ENCODE measurements at regions not wholly inside any gene's neighbourhood (a gene's known extent, or its start where the extent isn't known, plus 50 kb on each side); places are given as distances from the start of the nearest gene placed in this dataset.

DNA sequence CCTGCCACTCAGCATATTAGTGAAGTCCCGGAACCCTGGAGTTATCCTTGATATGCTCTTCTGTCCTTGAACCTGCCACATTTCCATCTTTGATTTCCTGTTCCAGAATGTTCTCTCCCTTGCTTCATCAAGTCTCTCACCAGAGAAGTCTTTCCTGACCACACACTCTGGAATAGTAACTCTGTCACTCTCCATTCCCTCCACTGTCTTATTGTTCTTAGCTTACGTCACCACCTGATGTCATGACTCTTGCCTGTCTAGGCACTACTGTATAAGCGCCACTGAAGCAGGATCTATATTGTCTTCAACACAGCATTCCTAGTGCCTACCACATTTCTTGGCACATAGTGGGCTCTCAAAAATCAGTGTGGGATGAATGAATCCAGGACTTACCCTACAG, 65.4 kb upstream of the SMYD2 start:
- TF ChIP-seq CTCF (conservative IDR thresholded peaks at IDR 0.05) (no peak), EZH2 (IDR thresholded peaks at IDR 0.05; ENCODE audit: low read depth) (no peak)
